Erythroblast (primary cell): ENCODE measurements at regions not wholly inside any gene's neighbourhood (a gene's known extent, or its start where the extent isn't known, plus 50 kb on each side); places are given as distances from the start of the nearest gene placed in this dataset.

Experiments used
- GATA1 ChIP-seq: IDR thresholded peaks from 2 replicates; pipeline ENCODE4 v1.6.1; 2011; ENCODE audit warnings: low read depth, mild to moderate bottlenecking, control low read depth, low read length, moderate library complexity
- POLR2A ChIP-seq: IDR thresholded peaks from 2 replicates; pipeline ENCODE4 v1.6.1; 2011; ENCODE audit warnings: mild to moderate bottlenecking, low read length

DNA sequence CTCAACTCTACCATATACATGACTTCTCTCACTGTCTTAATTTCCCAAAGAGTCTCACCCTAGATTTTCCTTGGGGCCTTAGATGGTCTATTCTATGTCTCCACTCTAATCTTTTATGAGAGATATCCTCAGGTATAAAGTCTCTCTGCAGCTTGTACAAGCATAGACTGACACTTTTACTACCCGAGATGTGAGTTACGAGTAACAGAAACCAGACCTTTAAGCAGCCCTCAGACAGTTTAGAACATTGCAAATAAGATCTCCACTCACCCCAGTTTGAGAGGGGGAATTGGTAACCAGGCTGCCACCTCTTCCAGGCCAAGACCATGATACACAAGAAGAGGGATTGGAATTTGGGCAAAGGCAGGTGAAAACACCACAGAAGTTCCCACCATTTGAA, 542.5 kb downstream of the TLE4 start:
- TF ChIP-seq POLR2A = no peak
- TF ChIP-seq GATA1 = no peak
